ENCODE measurements at regions not wholly inside any gene's neighbourhood (a gene's known extent, or its start where the extent isn't known, plus 50 kb on each side); places are given as distances from the start of the nearest gene placed in this dataset.

GRCh38 chr4:131488772-131489171 lies 1660.3 kb upstream of the PCDH10 start:
- no peak for TF ChIP-seq CTCF (IDR thresholded peaks at IDR 0.05)
- no peak for TF ChIP-seq ZFX (IDR thresholded peaks at IDR 0.05; ENCODE audit: borderline replicate concordance)
